BJ (cell line): ENCODE measurements at regions not wholly inside any gene's neighbourhood (a gene's known extent, or its start where the extent isn't known, plus 50 kb on each side); places are given as distances from the start of the nearest gene placed in this dataset.

Experiments
- CTCF ChIA-PET: fragments of 350-600 bp; formaldehyde crosslinking; extraction: SDS; loops from one replicate; lab custom pipeline; 2021; ENCODE audit warnings: antibody characterized with exemption, inconsistent platforms; lab: Yijun Ruan, JAX
- POLR2A ChIA-PET: fragments of 300-600 bp; sonication (Branson Sonifier 250); formaldehyde crosslinking; extraction: SDS; loops from one replicate; lab custom pipeline; 2021; ENCODE audit warnings: antibody characterized with exemption; lab: Charles Lee
- DNase-seq: peaks from one replicate; pipeline ENCODE4 v3.0.0-alpha.2; 2011; ENCODE audit warnings: low read depth
- H3K27me3 ChIP-seq: 2 replicates; pipeline ENCODE4 v1.6.0; 2011; ENCODE audit warnings: low read length; ENCODE audit not compliant: control insufficient read depth, insufficient read depth
- H3K36me3 ChIP-seq: 2 replicates; pipeline ENCODE4 v1.5.1; 2011; ENCODE audit warnings: low read length; ENCODE audit not compliant: control insufficient read depth, insufficient read depth
- H3K4me3 ChIP-seq: 2 replicates; pipeline ENCODE4 v1.5.1; 2011; ENCODE audit warnings: low read depth, mild to moderate bottlenecking, control low read depth, low read length
- TF ChIP-seq, protein P1 (sequence below): IDR thresholded peaks from 2 replicates; pipeline ENCODE4 v1.5.1; 2011; ENCODE audit warnings: low read depth, mild to moderate bottlenecking, control low read depth, inconsistent platforms, low read length, moderate library complexity; ENCODE audit not compliant: insufficient read depth

- CTCF ChIA-PET, result interaction anchor here (0.6 kb wide), 1 partner anchor 263 kb away, joined by 3 read pairs; no protein-coding TSS in a partner anchor
These were observed 427.2 kb downstream of the USP25 start for GRCh38 chr21:16156841-16157489.

GRCh38 chr21:16159213-16159970 lies 429.6 kb downstream of the USP25 start:
- POLR2A ChIA-PET, result no interaction called here
- Histone ChIP-seq H3K4me3 (no peak overlapping the region), H3K27me3 (no peaks in the 10 kb centered on the region), H3K36me3 (no peaks in the 10 kb centered on the region)
- peak; percentile 13 for DNase-seq
- TF ChIP-seq, protein P1, sequence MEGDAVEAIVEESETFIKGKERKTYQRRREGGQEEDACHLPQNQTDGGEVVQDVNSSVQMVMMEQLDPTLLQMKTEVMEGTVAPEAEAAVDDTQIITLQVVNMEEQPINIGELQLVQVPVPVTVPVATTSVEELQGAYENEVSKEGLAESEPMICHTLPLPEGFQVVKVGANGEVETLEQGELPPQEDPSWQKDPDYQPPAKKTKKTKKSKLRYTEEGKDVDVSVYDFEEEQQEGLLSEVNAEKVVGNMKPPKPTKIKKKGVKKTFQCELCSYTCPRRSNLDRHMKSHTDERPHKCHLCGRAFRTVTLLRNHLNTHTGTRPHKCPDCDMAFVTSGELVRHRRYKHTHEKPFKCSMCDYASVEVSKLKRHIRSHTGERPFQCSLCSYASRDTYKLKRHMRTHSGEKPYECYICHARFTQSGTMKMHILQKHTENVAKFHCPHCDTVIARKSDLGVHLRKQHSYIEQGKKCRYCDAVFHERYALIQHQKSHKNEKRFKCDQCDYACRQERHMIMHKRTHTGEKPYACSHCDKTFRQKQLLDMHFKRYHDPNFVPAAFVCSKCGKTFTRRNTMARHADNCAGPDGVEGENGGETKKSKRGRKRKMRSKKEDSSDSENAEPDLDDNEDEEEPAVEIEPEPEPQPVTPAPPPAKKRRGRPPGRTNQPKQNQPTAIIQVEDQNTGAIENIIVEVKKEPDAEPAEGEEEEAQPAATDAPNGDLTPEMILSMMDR, result no peak
- CTCF ChIA-PET, result interaction anchor here (0.5 to 2.3 kb wide), 5 partner anchors 10 to 1285 kb away, joined by 3 to 8 read pairs (median 3); no protein-coding TSS in a partner anchor

More at GRCh38 chr21:16156841-16157489, 427.2 kb downstream of the USP25 start:
- H3K36me3 ChIP-seq, result no peaks in the 10 kb centered on the region
- H3K4me3 ChIP-seq, result no peak overlapping the region
- no peak for DNase-seq
- POLR2A ChIA-PET, result no interaction called here
- H3K27me3 ChIP-seq, result no peaks in the 10 kb centered on the region
- TF ChIP-seq, protein P1, result no peak

GRCh38 chr21:16159971-16160350 lies 430.2 kb downstream of the USP25 start:
- ChIA-PET CTCF (interaction anchor here (0.5 to 2.3 kb wide), 3 partner anchors 9 to 1285 kb away, joined by 3 to 8 read pairs (median 8); no protein-coding TSS in a partner anchor), POLR2A (no interaction called here)
- no peak overlapping the region for H3K4me3 ChIP-seq
- no peaks in the 10 kb centered on the region for H3K27me3 ChIP-seq
- no peaks in the 10 kb centered on the region for H3K36me3 ChIP-seq
- TF ChIP-seq, protein P1, result no peak
- no peak for DNase-seq

GRCh38 chr21:16162953-16163352 lies 433.2 kb downstream of the USP25 start:
- Histone ChIP-seq H3K4me3 (no peak overlapping the region), H3K27me3 (no peaks in the 10 kb centered on the region), H3K36me3 (no peaks in the 10 kb centered on the region)
- DNase-seq, result no peak
- POLR2A ChIA-PET, result no interaction called here
- TF ChIP-seq, protein P1, result no peak
- CTCF ChIA-PET, result no interaction called here

GRCh38 chr21:16169102-16169511 lies 439.3 kb downstream of the USP25 start:
- DNase-seq, result peak; percentile 42
- TF ChIP-seq, protein P1, result no peak
- H3K36me3 ChIP-seq, result no peaks in the 10 kb centered on the region
- ChIA-PET CTCF (interaction anchor here (0.8 to 1.8 kb wide), 2 partner anchors 10 to 22 kb away, joined by 3 to 8 read pairs; no protein-coding TSS in a partner anchor), POLR2A (interaction anchor here (0.5 kb wide), 1 partner anchor 500 kb away, joined by 6 read pairs; no protein-coding TSS in a partner anchor)
- H3K4me3 ChIP-seq, result no peak overlapping the region
- H3K27me3 ChIP-seq, result no peaks in the 10 kb centered on the region
